ENCODE measurements at regions not wholly inside any gene's neighbourhood (a gene's known extent, or its start where the extent isn't known, plus 50 kb on each side); places are given as distances from the start of the nearest gene placed in this dataset.

DNA sequence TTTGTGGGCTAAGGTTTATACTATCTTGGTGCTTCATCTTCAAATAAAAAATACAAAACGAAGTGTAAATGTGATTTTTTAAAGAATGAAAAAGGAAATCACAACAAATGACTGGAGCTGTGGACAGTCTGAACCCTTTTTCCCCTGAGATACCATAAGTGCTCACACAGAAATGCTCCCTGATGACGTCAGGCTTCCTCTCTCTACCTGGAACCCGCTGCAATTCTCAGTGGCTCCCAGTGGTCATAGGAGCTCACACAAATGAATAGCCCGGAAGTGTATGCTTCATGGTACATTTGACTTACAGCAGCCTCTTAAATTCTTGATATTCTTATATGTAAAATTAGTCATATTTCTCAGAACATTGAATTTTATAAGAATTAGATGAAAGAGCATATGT is 249.7 kb upstream of the GYPC start:
- TF ChIP-seq, protein P1, sequence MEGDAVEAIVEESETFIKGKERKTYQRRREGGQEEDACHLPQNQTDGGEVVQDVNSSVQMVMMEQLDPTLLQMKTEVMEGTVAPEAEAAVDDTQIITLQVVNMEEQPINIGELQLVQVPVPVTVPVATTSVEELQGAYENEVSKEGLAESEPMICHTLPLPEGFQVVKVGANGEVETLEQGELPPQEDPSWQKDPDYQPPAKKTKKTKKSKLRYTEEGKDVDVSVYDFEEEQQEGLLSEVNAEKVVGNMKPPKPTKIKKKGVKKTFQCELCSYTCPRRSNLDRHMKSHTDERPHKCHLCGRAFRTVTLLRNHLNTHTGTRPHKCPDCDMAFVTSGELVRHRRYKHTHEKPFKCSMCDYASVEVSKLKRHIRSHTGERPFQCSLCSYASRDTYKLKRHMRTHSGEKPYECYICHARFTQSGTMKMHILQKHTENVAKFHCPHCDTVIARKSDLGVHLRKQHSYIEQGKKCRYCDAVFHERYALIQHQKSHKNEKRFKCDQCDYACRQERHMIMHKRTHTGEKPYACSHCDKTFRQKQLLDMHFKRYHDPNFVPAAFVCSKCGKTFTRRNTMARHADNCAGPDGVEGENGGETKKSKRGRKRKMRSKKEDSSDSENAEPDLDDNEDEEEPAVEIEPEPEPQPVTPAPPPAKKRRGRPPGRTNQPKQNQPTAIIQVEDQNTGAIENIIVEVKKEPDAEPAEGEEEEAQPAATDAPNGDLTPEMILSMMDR (IDR thresholded peaks at IDR 0.05; ENCODE audit: control insufficient read depth, extremely low read depth, insufficient read depth) = no peak
- no peak overlapping the region for H3K4me3 ChIP-seq (ENCODE audit: low read depth, low read length)
- DNase-seq (ENCODE audit: low read depth) = no peak

DNA sequence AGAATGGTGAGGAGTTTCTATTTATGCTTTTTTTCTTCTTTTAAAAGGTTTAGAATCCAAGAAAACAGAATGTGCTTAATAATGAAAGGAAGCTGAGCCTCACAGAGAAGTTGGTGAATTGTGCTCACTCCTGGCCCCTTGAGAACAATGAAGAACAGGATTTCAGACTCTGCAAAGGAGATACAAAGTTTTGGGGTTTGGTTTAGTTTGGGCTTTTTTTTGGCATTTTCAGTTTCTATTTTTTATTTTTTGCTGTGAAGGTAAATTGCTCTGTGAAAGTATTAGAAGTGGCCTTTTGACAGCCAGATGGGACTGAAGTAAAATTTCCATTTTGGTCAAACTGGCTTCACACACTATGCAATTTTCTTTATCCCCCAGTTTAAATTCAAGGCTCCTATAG is 247.3 kb upstream of the GYPC start:
- no peak overlapping the region for H3K4me3 ChIP-seq (ENCODE audit: low read depth, low read length)
- DNase-seq (ENCODE audit: low read depth) = no peak
- TF ChIP-seq, protein P1 (IDR thresholded peaks at IDR 0.05; ENCODE audit: control insufficient read depth, extremely low read depth, insufficient read depth) = no peak

DNA sequence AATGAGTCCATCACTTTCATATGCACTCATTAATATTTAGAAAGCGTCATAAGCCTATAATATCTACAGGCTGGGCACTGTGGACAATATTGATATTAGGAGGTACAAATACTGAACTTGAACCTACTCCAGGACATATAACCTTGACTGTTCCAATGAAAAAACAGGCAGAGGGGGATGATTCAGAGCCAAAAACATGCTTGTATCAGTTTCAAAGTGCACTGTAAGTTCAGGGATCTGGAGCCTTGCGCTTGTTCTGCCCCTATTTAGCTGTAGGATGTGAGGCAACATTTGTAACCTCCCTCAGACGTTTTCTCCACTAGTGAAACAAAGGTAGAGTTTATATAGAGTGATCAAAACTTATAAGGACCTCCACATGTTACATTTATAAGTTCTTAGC is 246.1 kb upstream of the GYPC start:
- DNase-seq (ENCODE audit: low read depth) = no peak
- TF ChIP-seq, protein P1 (IDR thresholded peaks at IDR 0.05; ENCODE audit: control insufficient read depth, extremely low read depth, insufficient read depth) = no peak
- no peak overlapping the region for H3K4me3 ChIP-seq (ENCODE audit: low read depth, low read length)

DNA sequence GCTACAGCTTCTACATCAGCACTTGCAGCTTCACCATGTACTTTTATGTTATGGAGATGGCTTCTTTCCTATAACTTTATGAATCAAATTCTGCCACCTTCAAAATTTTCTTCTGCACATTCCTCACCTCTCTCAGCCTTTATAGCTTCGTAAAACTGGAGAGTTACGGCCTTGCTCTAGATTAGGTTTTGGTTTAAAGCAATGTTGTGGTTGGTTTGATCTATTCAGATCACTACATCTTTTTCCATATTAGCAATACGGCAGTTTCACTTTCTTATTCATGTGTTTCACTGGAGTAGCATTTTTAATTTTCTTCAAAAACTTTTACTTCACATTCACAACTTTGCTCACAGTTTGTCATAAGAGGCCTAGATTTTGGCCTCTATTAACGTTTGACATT is 242.9 kb upstream of the GYPC start:
- DNase-seq (ENCODE audit: low read depth) = no peak
- TF ChIP-seq, protein P1 (IDR thresholded peaks at IDR 0.05; ENCODE audit: control insufficient read depth, extremely low read depth, insufficient read depth) = no peak
- no peak overlapping the region for H3K4me3 ChIP-seq (ENCODE audit: low read depth, low read length)

DNA sequence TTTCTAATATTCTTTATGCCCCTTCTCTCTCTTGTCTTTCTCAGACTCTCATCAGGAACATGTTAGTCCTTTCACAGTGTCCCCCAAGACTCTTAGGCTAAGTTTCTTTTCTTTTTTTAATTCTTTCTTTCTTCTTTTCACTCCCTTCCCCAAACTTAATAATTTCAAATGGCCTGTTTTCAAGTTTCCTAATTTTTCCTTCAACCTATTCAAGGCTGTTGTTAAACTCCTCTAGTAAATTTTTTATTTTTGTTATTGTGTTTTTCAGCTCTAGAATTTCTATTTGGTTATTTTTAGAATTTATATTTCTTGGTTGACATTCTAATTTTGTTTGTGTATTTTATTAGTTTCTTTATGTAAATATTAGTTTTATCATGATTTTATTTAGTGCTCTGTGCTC is 236.6 kb upstream of the GYPC start:
- no peak for DNase-seq (ENCODE audit: low read depth)
- TF ChIP-seq, protein P1 (IDR thresholded peaks at IDR 0.05; ENCODE audit: control insufficient read depth, extremely low read depth, insufficient read depth) = no peak

DNA sequence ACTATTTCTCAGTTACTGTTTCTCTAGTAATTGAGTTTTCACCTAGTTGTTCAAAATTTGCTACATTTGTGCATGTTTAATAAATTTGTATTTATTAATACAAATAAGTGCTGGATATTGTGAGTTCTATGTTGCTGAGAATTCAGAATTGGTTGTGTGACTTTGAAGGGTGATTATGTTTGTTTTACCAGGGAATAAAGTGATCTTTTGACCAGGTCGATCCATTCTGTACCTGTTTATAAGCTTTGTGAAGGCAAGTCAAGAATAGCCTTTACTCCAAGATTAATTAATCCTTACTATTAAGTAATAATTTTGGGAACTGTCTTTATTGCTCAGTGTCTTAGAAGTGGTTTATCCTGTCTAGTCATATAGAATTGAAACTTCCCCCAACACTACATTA is 230.0 kb upstream of the GYPC start:
- no peak for DNase-seq (ENCODE audit: low read depth)
- TF ChIP-seq, protein P1 (IDR thresholded peaks at IDR 0.05; ENCODE audit: control insufficient read depth, extremely low read depth, insufficient read depth) = no peak
- no peak overlapping the region for H3K4me3 ChIP-seq (ENCODE audit: low read depth, low read length)

More for the DNA sequence above, 236.6 kb upstream of the GYPC start:
- no peak overlapping the region for H3K4me3 ChIP-seq (ENCODE audit: low read depth, low read length)

DNA sequence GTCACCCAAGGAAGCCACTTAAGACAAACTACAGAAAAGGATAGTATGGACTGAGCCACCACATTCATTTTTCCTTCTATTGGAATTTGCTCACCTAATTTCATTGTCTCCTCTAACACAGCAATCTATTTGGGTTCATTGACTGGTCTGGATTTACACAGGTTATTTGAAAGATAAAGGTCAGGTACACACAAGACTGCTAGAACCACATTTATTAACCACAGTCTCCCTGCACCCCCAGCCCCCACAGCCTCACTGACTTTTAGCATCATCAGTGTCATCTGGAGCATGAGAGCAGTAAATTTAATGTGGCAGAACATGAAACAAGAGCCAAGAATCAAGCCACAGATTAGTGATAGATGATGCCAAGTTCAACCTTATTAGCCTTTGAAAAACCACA is 226.9 kb upstream of the GYPC start:
- no peak for DNase-seq (ENCODE audit: low read depth)
- no peak overlapping the region for H3K4me3 ChIP-seq (ENCODE audit: low read depth, low read length)
- TF ChIP-seq, protein P1 (IDR thresholded peaks at IDR 0.05; ENCODE audit: control insufficient read depth, extremely low read depth, insufficient read depth) = no peak
